ENCODE measurements at regions not wholly inside any gene's neighbourhood (a gene's known extent, or its start where the extent isn't known, plus 50 kb on each side); places are given as distances from the start of the nearest gene placed in this dataset.

GRCh38 chr19:28641395-28641794 lies 571.6 kb downstream of the UQCRFS1 start:
- WGBS, 4 donors: 65 to 75% (median 68%) methylated on average over 6 of the region's 6 CpGs
- Histone ChIP-seq H3K9me3 (no peaks in the 10 kb centered on the region), H3K27ac (no peak overlapping the region), H3K4me3 (no peak overlapping the region), H3K4me1 (no peaks in the 10 kb centered on the region), H3K36me3 (no peaks in the 10 kb centered on the region), H3K27me3 (peaks cover 0 to 5% (median 0%) of the 10 kb centered on the region in 9 donors)
- DNase-seq: no peak
- TF ChIP-seq POLR2A (IDR thresholded peaks at IDR 0.05) (no peak), CTCF (IDR thresholded peaks at IDR 0.05) (no peak)
- intact Hi-C loops (cut with DNase I): no loop called here
- ATAC-seq: no peak

- Histone ChIP-seq H3K27ac (no peak overlapping the region), H3K4me3 (no peak overlapping the region), H3K9me3 (no peaks in the 10 kb centered on the region), H3K27me3 (peaks cover 0 to 5% (median 0%) of the 10 kb centered on the region in 9 donors), H3K36me3 (no peaks in the 10 kb centered on the region), H3K4me1 (no peaks in the 10 kb centered on the region)
- TF ChIP-seq CTCF (IDR thresholded peaks at IDR 0.05) (no peak), POLR2A (IDR thresholded peaks at IDR 0.05) (no peak)
- intact Hi-C loops (cut with DNase I): no loop called here
- DNase-seq (no peak), ATAC-seq (no peak)
- 70 to 75% (median 75%) methylated on average over 4 of the region's 4 CpGs for WGBS, 4 donors
These were observed 572.4 kb downstream of the UQCRFS1 start for GRCh38 chr19:28640506-28640905.

- Histone ChIP-seq H3K36me3 (no peaks in the 10 kb centered on the region), H3K4me3 (no peak overlapping the region), H3K27ac (no peak overlapping the region), H3K4me1 (no peaks in the 10 kb centered on the region), H3K27me3 (peaks cover 0 to 5% (median 0%) of the 10 kb centered on the region in 9 donors), H3K9me3 (peaks cover 0 to 16% (median 2%) of the 10 kb centered on the region in 12 donors)
- WGBS, 4 donors: 68 to 76% (median 70%) methylated on average over 4 of the region's 4 CpGs
- no peak for ATAC-seq
- intact Hi-C loops (cut with DNase I): loop anchor here in 1 of 10 donors (10.0 kb wide), 1 partner anchor 174 kb away; no protein-coding TSS in a partner anchor
- TF ChIP-seq POLR2A (IDR thresholded peaks at IDR 0.05) (no peak), CTCF (IDR thresholded peaks at IDR 0.05) (no peak)
- DNase-seq: no peak
These were observed 574.5 kb downstream of the UQCRFS1 start for GRCh38 chr19:28638445-28638844.

GRCh38 chr19:28636706-28637105 lies 576.2 kb downstream of the UQCRFS1 start:
- TF ChIP-seq POLR2A (IDR thresholded peaks at IDR 0.05) (no peak), CTCF (IDR thresholded peaks at IDR 0.05) (no peak)
- H3K27me3 ChIP-seq: peaks cover 0 to 5% (median 0%) of the 10 kb centered on the region in 9 donors
- H3K4me1 ChIP-seq: no peaks in the 10 kb centered on the region
- H3K36me3 ChIP-seq: no peaks in the 10 kb centered on the region
- 56 to 60% (median 58%) methylated on average over 5 of the region's 5 CpGs for WGBS, 4 donors
- DNase-seq: no peak
- no peak overlapping the region for H3K27ac ChIP-seq
- intact Hi-C loops (cut with DNase I): loop anchor here in 1 of 10 donors (10.0 kb wide), 1 partner anchor 172 kb away; no protein-coding TSS in a partner anchor
- ATAC-seq: no peak
- H3K4me3 ChIP-seq: no peak overlapping the region
- peaks cover 0 to 16% (median 2%) of the 10 kb centered on the region in 12 donors for H3K9me3 ChIP-seq

Data from heart left ventricle (tissue), 16 donors.